Ishikawa (cell line): ENCODE measurements at regions not wholly inside any gene's neighbourhood (a gene's known extent, or its start where the extent isn't known, plus 50 kb on each side); places are given as distances from the start of the nearest gene placed in this dataset.

Experiments used
- CEBPB ChIP-seq: IDR thresholded peaks from 2 replicates; pipeline ENCODE4 v1.6.1; 2012
- CREB1 ChIP-seq: IDR thresholded peaks from 2 replicates; pipeline ENCODE4 v1.6.1; 2012; ENCODE audit warnings: low read depth
- EGR1 ChIP-seq: IDR thresholded peaks from 2 replicates; pipeline ENCODE4 v1.6.1; 2012
- EP300 ChIP-seq: IDR thresholded peaks from 2 replicates; pipeline ENCODE4 v1.6.1; 2012; ENCODE audit warnings: borderline replicate concordance
- FOXM1 ChIP-seq: IDR thresholded peaks from 2 replicates; pipeline ENCODE4 v1.6.1; 2012; ENCODE audit warnings: low read depth, borderline replicate concordance
- RAD21 ChIP-seq: IDR thresholded peaks from 2 replicates; pipeline ENCODE4 v1.6.1; 2012; ENCODE audit warnings: low read depth
- TEAD4 ChIP-seq: IDR thresholded peaks from 2 replicates; pipeline ENCODE4 v1.6.1; 2012
- ZBTB7A ChIP-seq: IDR thresholded peaks from 2 replicates; pipeline ENCODE4 v1.6.1; 2012; ENCODE audit warnings: low read depth
- TF ChIP-seq, protein P1 (sequence below): IDR thresholded peaks from 2 replicates; pipeline ENCODE4 v1.6.1; 2012
- TF ChIP-seq, protein P2 (sequence below): IDR thresholded peaks from 2 replicates; pipeline ENCODE4 v1.6.1; 2012; ENCODE audit warnings: low read depth, mild to moderate bottlenecking

- TF ChIP-seq EP300 (no peak), RAD21 (no peak), CEBPB (no peak), ZBTB7A (no peak), EGR1 (no peak), FOXM1 (no peak), TEAD4 (no peak), CREB1 (no peak)
- TF ChIP-seq, protein P1, sequence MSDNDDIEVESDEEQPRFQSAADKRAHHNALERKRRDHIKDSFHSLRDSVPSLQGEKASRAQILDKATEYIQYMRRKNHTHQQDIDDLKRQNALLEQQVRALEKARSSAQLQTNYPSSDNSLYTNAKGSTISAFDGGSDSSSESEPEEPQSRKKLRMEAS: no peak
- TF ChIP-seq, protein P2, sequence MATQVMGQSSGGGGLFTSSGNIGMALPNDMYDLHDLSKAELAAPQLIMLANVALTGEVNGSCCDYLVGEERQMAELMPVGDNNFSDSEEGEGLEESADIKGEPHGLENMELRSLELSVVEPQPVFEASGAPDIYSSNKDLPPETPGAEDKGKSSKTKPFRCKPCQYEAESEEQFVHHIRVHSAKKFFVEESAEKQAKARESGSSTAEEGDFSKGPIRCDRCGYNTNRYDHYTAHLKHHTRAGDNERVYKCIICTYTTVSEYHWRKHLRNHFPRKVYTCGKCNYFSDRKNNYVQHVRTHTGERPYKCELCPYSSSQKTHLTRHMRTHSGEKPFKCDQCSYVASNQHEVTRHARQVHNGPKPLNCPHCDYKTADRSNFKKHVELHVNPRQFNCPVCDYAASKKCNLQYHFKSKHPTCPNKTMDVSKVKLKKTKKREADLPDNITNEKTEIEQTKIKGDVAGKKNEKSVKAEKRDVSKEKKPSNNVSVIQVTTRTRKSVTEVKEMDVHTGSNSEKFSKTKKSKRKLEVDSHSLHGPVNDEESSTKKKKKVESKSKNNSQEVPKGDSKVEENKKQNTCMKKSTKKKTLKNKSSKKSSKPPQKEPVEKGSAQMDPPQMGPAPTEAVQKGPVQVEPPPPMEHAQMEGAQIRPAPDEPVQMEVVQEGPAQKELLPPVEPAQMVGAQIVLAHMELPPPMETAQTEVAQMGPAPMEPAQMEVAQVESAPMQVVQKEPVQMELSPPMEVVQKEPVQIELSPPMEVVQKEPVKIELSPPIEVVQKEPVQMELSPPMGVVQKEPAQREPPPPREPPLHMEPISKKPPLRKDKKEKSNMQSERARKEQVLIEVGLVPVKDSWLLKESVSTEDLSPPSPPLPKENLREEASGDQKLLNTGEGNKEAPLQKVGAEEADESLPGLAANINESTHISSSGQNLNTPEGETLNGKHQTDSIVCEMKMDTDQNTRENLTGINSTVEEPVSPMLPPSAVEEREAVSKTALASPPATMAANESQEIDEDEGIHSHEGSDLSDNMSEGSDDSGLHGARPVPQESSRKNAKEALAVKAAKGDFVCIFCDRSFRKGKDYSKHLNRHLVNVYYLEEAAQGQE: no peak
Observed at GRCh38 chr9:19914044-19914443, 125.2 kb upstream of the SLC24A2 start.
